RWPE1 (cell line): ENCODE measurements at regions not wholly inside any gene's neighbourhood (a gene's known extent, or its start where the extent isn't known, plus 50 kb on each side); places are given as distances from the start of the nearest gene placed in this dataset.

ENCODE experiments used
- CTCF ChIA-PET: fragments of 350-600 bp; sonication (Branson Sonifier 250); formaldehyde crosslinking; extraction: SDS; loops from one replicate; lab custom pipeline; 2021; lab: Yijun Ruan, JAX
- POLR2A ChIA-PET: fragments of 400-600 bp; formaldehyde crosslinking; extraction: SDS; loops from one replicate; lab custom pipeline; 2020; ENCODE audit warnings: antibody characterized with exemption; ENCODE audit not compliant: low non-redundant PET; lab: Yijun Ruan, JAX
- DNase-seq: peaks from one replicate; pipeline ENCODE4 v3.0.0; 2012; ENCODE audit warnings: low spot score
- H3K27ac ChIP-seq: fragments of 450-650 bp; 2 replicates; pipeline ENCODE4 v1.5.1; 2017
- TF ChIP-seq, protein P1 (sequence below): fragments of 450-650 bp; conservative IDR thresholded peaks from 2 replicates; pipeline ENCODE4 v1.5.1; 2017; ENCODE audit warnings: low read depth, mild to moderate bottlenecking

DNA sequence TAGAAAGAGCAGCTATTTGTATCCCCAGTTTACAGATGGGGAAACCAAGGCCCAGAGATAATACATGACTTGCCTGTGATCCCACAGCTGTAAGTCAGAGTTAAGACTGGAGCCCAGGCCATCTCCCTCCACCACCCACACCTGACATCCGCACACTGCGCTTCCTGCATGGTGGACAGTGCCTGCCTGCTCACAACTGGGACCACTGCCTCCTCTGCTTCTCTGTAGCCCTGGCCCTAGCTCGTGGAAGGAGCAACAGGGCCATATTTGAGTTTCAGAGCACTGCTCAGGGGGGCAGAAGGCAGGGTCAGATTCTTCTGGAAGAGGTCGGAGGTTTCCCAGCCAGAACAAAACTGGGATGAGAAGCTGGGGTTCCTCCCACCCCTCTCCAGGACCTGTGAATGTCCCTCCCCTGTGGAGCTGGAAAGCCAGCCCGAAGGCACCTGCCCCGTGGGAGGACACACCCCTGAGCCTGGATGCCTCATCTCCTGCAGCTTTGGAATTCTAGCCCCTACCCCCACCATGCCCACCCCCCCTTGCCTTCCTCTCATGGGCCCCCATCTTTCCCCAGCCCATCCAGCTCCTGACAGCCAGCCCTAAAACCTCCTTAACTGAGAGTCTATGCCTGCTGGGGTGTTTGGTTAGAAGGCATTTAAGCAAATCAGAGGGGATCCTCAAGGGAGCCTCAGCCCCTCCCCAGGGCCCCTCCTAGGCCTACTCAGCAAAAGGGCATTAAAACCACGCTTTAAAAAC, 100.1 kb downstream of the TPRA1 start:
- TF ChIP-seq, protein P1, sequence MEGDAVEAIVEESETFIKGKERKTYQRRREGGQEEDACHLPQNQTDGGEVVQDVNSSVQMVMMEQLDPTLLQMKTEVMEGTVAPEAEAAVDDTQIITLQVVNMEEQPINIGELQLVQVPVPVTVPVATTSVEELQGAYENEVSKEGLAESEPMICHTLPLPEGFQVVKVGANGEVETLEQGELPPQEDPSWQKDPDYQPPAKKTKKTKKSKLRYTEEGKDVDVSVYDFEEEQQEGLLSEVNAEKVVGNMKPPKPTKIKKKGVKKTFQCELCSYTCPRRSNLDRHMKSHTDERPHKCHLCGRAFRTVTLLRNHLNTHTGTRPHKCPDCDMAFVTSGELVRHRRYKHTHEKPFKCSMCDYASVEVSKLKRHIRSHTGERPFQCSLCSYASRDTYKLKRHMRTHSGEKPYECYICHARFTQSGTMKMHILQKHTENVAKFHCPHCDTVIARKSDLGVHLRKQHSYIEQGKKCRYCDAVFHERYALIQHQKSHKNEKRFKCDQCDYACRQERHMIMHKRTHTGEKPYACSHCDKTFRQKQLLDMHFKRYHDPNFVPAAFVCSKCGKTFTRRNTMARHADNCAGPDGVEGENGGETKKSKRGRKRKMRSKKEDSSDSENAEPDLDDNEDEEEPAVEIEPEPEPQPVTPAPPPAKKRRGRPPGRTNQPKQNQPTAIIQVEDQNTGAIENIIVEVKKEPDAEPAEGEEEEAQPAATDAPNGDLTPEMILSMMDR: no peak
- no peak overlapping the region for H3K27ac ChIP-seq
- ChIA-PET POLR2A (no interaction called here), CTCF (interaction anchor here (0.6 kb wide), 1 partner anchor 9 kb away, joined by 4 read pairs; no protein-coding TSS in a partner anchor)
- DNase-seq: no peak

DNA sequence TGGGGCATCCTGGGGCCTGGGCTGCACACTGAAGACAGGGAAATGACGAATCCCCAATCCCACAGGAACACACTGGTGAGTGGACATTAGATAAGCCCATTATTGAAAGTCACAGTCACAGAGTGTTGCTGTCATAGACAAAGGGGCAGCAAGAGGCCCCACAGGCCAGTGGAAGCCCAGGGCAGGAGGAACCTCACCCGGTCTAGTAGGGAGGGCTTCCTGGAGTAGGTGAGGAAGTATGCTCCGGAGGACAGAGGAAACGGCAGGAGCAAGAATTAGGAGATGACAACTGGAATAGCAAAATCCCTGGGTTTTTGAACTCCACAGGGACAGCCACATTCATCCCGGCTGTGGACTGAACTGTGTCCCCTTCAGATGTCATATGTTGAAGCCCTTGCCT, 101.2 kb downstream of the TPRA1 start:
- TF ChIP-seq, protein P1: no peak
- DNase-seq: no peak
- CTCF ChIA-PET: interaction anchor here (0.6 to 0.7 kb wide), 2 partner anchors 809 to 1837 kb away, joined by 3 read pairs; no protein-coding TSS in a partner anchor
- H3K27ac ChIP-seq: no peak overlapping the region
- POLR2A ChIA-PET: no interaction called here

- no peak for DNase-seq
- ChIA-PET CTCF (no interaction called here), POLR2A (no interaction called here)
- TF ChIP-seq, protein P1: no peak
- no peak overlapping the region for H3K27ac ChIP-seq
Measured at GRCh38 chr3:127488740-127489139, 101.8 kb downstream of the TPRA1 start.

GRCh38 chr3:127488141-127488672, 102.3 kb downstream of the TPRA1 start:
- ChIA-PET POLR2A (no interaction called here), CTCF (interaction anchor here (0.6 kb wide), 2 partner anchors 28 to 138 kb away, joined by 3 read pairs; no protein-coding TSS in a partner anchor)
- no peak for DNase-seq
- TF ChIP-seq, protein P1: no peak
- H3K27ac ChIP-seq: no peak overlapping the region

GRCh38 chr3:127487196-127487595, 103.3 kb downstream of the TPRA1 start:
- ChIA-PET CTCF (interaction anchor here (0.5 kb wide), 1 partner anchor 34 kb away, joined by 3 read pairs; no protein-coding TSS in a partner anchor), POLR2A (no interaction called here)
- no peak for DNase-seq
- TF ChIP-seq, protein P1: no peak
- H3K27ac ChIP-seq: no peak overlapping the region

GRCh38 chr3:127486321-127486944, 104.1 kb downstream of the TPRA1 start:
- DNase-seq: no peak
- ChIA-PET POLR2A (no interaction called here), CTCF (no interaction called here)
- TF ChIP-seq, protein P1: no peak
- no peak overlapping the region for H3K27ac ChIP-seq
